ENCODE measurements at regions not wholly inside any gene's neighbourhood (a gene's known extent, or its start where the extent isn't known, plus 50 kb on each side); places are given as distances from the start of the nearest gene placed in this dataset.

GRCh38 chr7:125279961-125280360, 350.3 kb upstream of the POT1 start:
- TF ChIP-seq CTCF (IDR thresholded peaks at IDR 0.05) (no peak), POLR2A (IDR thresholded peaks at IDR 0.05) (no peak)

Data from adrenal gland (tissue), 5 donors.